ENCODE measurements at regions not wholly inside any gene's neighbourhood (a gene's known extent, or its start where the extent isn't known, plus 50 kb on each side); places are given as distances from the start of the nearest gene placed in this dataset.

DNA sequence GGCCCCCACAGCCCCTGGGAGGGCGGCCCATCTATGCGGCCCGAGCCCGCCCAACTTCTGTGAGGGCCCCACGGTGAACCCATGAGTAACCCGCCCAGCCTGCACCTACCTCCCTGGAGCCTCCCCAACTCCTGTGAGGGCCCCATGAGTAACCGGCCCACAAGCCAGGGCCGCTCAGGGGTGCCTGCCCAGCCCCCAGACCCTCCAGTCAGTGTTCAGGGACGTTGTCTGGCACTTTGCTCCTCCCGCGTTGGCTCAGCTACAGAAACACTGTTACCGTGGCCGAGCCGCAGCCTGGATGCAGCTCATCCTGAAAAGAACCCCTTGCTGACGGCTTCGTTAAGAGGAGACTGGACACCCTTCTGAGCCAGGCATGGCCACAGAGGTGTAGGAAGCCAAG, 179.6 kb downstream of the BRD1 start (continued):
- no peak for TF ChIP-seq HOXD13 (CRISPR knock-in tag; IDR thresholded peaks at IDR 0.05; ENCODE audit: borderline replicate concordance)

DNA sequence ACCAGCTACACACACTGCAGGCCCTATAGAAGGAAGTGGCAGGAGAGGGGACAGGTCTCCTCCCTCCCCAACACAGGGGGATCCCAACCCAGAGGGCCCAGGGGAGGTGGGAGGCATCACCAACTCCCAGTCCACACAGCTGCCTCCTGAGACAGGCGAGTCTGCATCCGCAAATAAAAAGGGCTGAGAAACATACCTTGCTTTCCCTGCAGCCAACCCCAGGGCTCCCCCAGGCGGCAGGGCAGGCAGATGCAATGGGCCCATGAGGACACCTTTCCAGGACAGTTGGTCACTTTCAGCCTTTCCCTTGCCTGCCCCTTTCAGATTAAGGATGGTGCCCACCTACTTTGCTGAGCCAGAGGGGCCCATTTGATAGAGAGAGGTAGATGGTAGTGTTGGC, 180.0 kb downstream of the BRD1 start:
- ChIA-PET POLR2A (no interaction called here), CTCF (no interaction called here)
- no peak overlapping the region for H3K27ac ChIP-seq (ENCODE audit: extremely low read depth, low read depth, low read length)
- no peaks in the 10 kb centered on the region for H3K36me3 ChIP-seq (ENCODE audit: control insufficient read depth in 2 of 2, insufficient read depth in 1 of 2, low read length in 2 of 2)
- H3K4me3 ChIP-seq (ENCODE audit: low read depth, low read length): no peak overlapping the region
- TF ChIP-seq ZNF660 (tag by site-specific recombination; IDR thresholded peaks at IDR 0.05) (no peak), ZBTB1 (tag by site-specific recombination; IDR thresholded peaks at IDR 0.05) (no peak), ZNF501 (tag by site-specific recombination; IDR thresholded peaks at IDR 0.05) (no peak), ZFP69B (tag by site-specific recombination; IDR thresholded peaks at IDR 0.05) (no peak), ZNF623 (tag by site-specific recombination; IDR thresholded peaks at IDR 0.05) (no peak)
- TF ChIP-seq, protein P1, sequence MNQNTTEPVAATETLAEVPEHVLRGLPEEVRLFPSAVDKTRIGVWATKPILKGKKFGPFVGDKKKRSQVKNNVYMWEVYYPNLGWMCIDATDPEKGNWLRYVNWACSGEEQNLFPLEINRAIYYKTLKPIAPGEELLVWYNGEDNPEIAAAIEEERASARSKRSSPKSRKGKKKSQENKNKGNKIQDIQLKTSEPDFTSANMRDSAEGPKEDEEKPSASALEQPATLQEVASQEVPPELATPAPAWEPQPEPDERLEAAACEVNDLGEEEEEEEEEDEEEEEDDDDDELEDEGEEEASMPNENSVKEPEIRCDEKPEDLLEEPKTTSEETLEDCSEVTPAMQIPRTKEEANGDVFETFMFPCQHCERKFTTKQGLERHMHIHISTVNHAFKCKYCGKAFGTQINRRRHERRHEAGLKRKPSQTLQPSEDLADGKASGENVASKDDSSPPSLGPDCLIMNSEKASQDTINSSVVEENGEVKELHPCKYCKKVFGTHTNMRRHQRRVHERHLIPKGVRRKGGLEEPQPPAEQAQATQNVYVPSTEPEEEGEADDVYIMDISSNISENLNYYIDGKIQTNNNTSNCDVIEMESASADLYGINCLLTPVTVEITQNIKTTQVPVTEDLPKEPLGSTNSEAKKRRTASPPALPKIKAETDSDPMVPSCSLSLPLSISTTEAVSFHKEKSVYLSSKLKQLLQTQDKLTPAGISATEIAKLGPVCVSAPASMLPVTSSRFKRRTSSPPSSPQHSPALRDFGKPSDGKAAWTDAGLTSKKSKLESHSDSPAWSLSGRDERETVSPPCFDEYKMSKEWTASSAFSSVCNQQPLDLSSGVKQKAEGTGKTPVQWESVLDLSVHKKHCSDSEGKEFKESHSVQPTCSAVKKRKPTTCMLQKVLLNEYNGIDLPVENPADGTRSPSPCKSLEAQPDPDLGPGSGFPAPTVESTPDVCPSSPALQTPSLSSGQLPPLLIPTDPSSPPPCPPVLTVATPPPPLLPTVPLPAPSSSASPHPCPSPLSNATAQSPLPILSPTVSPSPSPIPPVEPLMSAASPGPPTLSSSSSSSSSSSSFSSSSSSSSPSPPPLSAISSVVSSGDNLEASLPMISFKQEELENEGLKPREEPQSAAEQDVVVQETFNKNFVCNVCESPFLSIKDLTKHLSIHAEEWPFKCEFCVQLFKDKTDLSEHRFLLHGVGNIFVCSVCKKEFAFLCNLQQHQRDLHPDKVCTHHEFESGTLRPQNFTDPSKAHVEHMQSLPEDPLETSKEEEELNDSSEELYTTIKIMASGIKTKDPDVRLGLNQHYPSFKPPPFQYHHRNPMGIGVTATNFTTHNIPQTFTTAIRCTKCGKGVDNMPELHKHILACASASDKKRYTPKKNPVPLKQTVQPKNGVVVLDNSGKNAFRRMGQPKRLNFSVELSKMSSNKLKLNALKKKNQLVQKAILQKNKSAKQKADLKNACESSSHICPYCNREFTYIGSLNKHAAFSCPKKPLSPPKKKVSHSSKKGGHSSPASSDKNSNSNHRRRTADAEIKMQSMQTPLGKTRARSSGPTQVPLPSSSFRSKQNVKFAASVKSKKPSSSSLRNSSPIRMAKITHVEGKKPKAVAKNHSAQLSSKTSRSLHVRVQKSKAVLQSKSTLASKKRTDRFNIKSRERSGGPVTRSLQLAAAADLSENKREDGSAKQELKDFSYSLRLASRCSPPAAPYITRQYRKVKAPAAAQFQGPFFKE (tag by site-specific recombination; IDR thresholded peaks at IDR 0.05; ENCODE audit: borderline replicate concordance): no peak
- TF ChIP-seq, protein P2, sequence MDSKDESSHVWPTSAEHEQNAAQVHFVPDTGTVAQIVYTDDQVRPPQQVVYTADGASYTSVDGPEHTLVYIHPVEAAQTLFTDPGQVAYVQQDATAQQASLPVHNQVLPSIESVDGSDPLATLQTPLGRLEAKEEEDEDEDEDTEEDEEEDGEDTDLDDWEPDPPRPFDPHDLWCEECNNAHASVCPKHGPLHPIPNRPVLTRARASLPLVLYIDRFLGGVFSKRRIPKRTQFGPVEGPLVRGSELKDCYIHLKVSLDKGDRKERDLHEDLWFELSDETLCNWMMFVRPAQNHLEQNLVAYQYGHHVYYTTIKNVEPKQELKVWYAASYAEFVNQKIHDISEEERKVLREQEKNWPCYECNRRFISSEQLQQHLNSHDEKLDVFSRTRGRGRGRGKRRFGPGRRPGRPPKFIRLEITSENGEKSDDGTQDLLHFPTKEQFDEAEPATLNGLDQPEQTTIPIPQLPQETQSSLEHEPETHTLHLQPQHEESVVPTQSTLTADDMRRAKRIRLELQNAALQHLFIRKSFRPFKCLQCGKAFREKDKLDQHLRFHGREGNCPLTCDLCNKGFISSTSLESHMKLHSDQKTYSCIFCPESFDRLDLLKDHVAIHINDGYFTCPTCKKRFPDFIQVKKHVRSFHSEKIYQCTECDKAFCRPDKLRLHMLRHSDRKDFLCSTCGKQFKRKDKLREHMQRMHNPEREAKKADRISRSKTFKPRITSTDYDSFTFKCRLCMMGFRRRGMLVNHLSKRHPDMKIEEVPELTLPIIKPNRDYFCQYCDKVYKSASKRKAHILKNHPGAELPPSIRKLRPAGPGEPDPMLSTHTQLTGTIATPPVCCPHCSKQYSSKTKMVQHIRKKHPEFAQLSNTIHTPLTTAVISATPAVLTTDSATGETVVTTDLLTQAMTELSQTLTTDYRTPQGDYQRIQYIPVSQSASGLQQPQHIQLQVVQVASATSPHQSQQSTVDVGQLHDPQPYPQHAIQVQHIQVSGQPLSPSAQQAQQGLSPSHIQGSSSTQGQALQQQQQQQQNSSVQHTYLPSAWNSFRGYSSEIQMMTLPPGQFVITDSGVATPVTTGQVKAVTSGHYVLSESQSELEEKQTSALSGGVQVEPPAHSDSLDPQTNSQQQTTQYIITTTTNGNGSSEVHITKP (tag by site-specific recombination; IDR thresholded peaks at IDR 0.05): no peak
- TF ChIP-seq, protein P3, sequence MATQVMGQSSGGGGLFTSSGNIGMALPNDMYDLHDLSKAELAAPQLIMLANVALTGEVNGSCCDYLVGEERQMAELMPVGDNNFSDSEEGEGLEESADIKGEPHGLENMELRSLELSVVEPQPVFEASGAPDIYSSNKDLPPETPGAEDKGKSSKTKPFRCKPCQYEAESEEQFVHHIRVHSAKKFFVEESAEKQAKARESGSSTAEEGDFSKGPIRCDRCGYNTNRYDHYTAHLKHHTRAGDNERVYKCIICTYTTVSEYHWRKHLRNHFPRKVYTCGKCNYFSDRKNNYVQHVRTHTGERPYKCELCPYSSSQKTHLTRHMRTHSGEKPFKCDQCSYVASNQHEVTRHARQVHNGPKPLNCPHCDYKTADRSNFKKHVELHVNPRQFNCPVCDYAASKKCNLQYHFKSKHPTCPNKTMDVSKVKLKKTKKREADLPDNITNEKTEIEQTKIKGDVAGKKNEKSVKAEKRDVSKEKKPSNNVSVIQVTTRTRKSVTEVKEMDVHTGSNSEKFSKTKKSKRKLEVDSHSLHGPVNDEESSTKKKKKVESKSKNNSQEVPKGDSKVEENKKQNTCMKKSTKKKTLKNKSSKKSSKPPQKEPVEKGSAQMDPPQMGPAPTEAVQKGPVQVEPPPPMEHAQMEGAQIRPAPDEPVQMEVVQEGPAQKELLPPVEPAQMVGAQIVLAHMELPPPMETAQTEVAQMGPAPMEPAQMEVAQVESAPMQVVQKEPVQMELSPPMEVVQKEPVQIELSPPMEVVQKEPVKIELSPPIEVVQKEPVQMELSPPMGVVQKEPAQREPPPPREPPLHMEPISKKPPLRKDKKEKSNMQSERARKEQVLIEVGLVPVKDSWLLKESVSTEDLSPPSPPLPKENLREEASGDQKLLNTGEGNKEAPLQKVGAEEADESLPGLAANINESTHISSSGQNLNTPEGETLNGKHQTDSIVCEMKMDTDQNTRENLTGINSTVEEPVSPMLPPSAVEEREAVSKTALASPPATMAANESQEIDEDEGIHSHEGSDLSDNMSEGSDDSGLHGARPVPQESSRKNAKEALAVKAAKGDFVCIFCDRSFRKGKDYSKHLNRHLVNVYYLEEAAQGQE (tag by site-specific recombination; IDR thresholded peaks at IDR 0.05): no peak
- H3K4me1 ChIP-seq (ENCODE audit: control insufficient read depth, insufficient read depth, low read length): no peaks in the 10 kb centered on the region
- no peaks in the 10 kb centered on the region for H3K9me3 ChIP-seq (ENCODE audit: control insufficient read depth, insufficient read depth, low read depth, low read length)

DNA sequence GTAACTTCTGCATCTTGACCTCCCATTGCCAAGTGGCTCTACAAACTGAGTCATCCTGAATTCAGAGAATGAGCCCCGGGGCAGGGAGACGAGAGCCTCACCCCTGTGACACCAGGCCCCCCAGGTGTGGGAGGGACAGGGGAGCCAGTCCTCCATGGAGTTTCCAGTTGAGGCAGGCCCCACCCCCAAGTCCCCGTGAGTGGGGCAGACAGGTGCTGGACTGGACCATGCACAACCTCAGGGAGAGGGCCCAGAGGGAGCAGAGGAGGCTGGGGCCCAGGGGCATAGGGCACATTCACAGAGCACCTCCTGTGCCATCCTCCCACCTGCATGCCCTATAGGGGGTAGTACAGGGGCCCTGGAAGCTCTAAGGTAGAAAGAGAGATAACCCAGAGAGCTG, 180.8 kb downstream of the BRD1 start:
- no peaks in the 10 kb centered on the region for H3K36me3 ChIP-seq (ENCODE audit: control insufficient read depth in 2 of 2, insufficient read depth in 1 of 2, low read length in 2 of 2)
- CTCF ChIA-PET: no interaction called here
- POLR2A ChIA-PET: no interaction called here
- H3K9me3 ChIP-seq (ENCODE audit: control insufficient read depth, insufficient read depth, low read depth, low read length): no peaks in the 10 kb centered on the region
- no peak overlapping the region for H3K27ac ChIP-seq (ENCODE audit: extremely low read depth, low read depth, low read length)
- H3K4me1 ChIP-seq (ENCODE audit: control insufficient read depth, insufficient read depth, low read length): no peaks in the 10 kb centered on the region
- H3K4me3 ChIP-seq (ENCODE audit: low read depth, low read length): no peak overlapping the region
- TF ChIP-seq ZNF514 (tag by site-specific recombination; IDR thresholded peaks at IDR 0.05): no peak
- no peak for TF ChIP-seq BCL11B (tag by site-specific recombination; IDR thresholded peaks at IDR 0.05; ENCODE audit: low read depth)
- no peak for TF ChIP-seq FEZF1 (tag by site-specific recombination; IDR thresholded peaks at IDR 0.05)
- TF ChIP-seq ZNF24 (tag by site-specific recombination; IDR thresholded peaks at IDR 0.05): no peak
- TF ChIP-seq ZNF791 (tag by site-specific recombination; IDR thresholded peaks at IDR 0.05): no peak
- TF ChIP-seq ZNF157 (tag by site-specific recombination; IDR thresholded peaks at IDR 0.05): no peak
- TF ChIP-seq, protein P2 (tag by site-specific recombination; IDR thresholded peaks at IDR 0.05): no peak
